ENCODE measurements at regions not wholly inside any gene's neighbourhood (a gene's known extent, or its start where the extent isn't known, plus 50 kb on each side); places are given as distances from the start of the nearest gene placed in this dataset.

- no peak overlapping the region for H3K27ac ChIP-seq
- no peak for TF ChIP-seq POLR2A (IDR thresholded peaks at IDR 0.05)
- TF ChIP-seq, protein P1, sequence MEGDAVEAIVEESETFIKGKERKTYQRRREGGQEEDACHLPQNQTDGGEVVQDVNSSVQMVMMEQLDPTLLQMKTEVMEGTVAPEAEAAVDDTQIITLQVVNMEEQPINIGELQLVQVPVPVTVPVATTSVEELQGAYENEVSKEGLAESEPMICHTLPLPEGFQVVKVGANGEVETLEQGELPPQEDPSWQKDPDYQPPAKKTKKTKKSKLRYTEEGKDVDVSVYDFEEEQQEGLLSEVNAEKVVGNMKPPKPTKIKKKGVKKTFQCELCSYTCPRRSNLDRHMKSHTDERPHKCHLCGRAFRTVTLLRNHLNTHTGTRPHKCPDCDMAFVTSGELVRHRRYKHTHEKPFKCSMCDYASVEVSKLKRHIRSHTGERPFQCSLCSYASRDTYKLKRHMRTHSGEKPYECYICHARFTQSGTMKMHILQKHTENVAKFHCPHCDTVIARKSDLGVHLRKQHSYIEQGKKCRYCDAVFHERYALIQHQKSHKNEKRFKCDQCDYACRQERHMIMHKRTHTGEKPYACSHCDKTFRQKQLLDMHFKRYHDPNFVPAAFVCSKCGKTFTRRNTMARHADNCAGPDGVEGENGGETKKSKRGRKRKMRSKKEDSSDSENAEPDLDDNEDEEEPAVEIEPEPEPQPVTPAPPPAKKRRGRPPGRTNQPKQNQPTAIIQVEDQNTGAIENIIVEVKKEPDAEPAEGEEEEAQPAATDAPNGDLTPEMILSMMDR (IDR thresholded peaks at IDR 0.05), result no peak
- intact Hi-C loops (cut with DNase I), result no loop called here
- H3K4me1 ChIP-seq (replicated peaks in 1 of 2), result peaks cover 9 to 19% of the 10 kb centered on the region in 2 donors
- H3K9me3 ChIP-seq (replicated peaks in 1 of 3), result no peaks in the 10 kb centered on the region
- H3K27me3 ChIP-seq, result no peaks in the 10 kb centered on the region
- no peak overlapping the region for H3K4me3 ChIP-seq
- DNase-seq, result no peak
- H3K36me3 ChIP-seq (replicated peaks in 1 of 2), result no peaks in the 10 kb centered on the region
Measured at GRCh38 chr9:107546859-107547258, 57.3 kb upstream of the KLF4 start.

- H3K27ac ChIP-seq, result no peak overlapping the region
- 73 to 95% (median 90%) methylated on average over 3 of the region's 3 CpGs for WGBS, 4 donors
- no peaks in the 10 kb centered on the region for H3K36me3 ChIP-seq (replicated peaks in 1 of 2)
- no peaks in the 10 kb centered on the region for H3K9me3 ChIP-seq (replicated peaks in 1 of 3)
- TF ChIP-seq POLR2A (IDR thresholded peaks at IDR 0.05), result no peak
- TF ChIP-seq, protein P1 (IDR thresholded peaks at IDR 0.05), result no peak
- intact Hi-C loops (cut with DNase I), result no loop called here
- DNase-seq, result no peak
- no peaks in the 10 kb centered on the region for H3K27me3 ChIP-seq
- no peak overlapping the region for H3K4me3 ChIP-seq
- H3K4me1 ChIP-seq (replicated peaks in 1 of 2), result peaks cover 9 to 19% of the 10 kb centered on the region in 2 donors
Measured at GRCh38 chr9:107545036-107545435, 55.5 kb upstream of the KLF4 start.

GRCh38 chr9:107542411-107543157 is 53.0 kb upstream of the KLF4 start:
- intact Hi-C loops (cut with DNase I), result no loop called here
- H3K4me3 ChIP-seq, result no peak overlapping the region
- no peaks in the 10 kb centered on the region for H3K27me3 ChIP-seq
- TF ChIP-seq POLR2A (IDR thresholded peaks at IDR 0.05), result no peak
- TF ChIP-seq, protein P1 (IDR thresholded peaks at IDR 0.05), result no peak
- no peak for DNase-seq
- peaks cover 0 to under 1% of the 10 kb centered on the region in 2 donors for H3K4me1 ChIP-seq (replicated peaks in 1 of 2)
- H3K36me3 ChIP-seq (replicated peaks in 1 of 2), result no peaks in the 10 kb centered on the region
- H3K9me3 ChIP-seq (replicated peaks in 1 of 3), result no peaks in the 10 kb centered on the region
- WGBS, 4 donors, result 72 to 85% (median 76%) methylated on average over 4 of the region's 4 CpGs
- no peak overlapping the region for H3K27ac ChIP-seq

DNA sequence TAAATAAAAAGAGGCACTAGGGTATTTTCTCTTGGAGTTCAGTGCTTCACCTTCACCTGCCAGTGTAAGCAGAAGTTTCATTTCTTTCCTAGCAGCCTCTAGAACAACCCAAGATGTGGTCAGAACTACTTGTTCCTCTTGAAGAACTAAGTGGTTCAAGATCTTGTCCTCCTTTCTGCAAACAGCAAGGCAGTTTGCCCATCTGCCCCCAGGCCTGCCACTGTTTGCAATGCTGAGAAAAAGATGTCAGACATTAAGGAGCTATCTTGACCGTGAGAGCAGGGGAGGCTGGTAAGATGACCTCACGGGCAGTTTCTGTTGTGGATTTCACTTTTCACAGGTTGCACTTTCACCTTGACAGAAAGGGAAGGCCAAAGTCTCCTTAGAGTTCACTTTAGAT is 52.0 kb upstream of the KLF4 start:
- Histone ChIP-seq H3K36me3 (replicated peaks in 1 of 2) (no peaks in the 10 kb centered on the region), H3K27ac (no peak overlapping the region), H3K9me3 (replicated peaks in 1 of 3) (no peaks in the 10 kb centered on the region), H3K4me3 (no peak overlapping the region), H3K4me1 (replicated peaks in 1 of 2) (no peaks in the 10 kb centered on the region), H3K27me3 (no peaks in the 10 kb centered on the region)
- DNase-seq, result no peak
- 85 to 100% (median 87%) methylated on average over 2 of the region's 2 CpGs for WGBS, 4 donors
- no peak for TF ChIP-seq POLR2A (IDR thresholded peaks at IDR 0.05)
- TF ChIP-seq, protein P1 (IDR thresholded peaks at IDR 0.05), result no peak
- intact Hi-C loops (cut with DNase I), result no loop called here

Data from adrenal gland (tissue), 9 donors.